Activated naive CD8-positive, alpha-beta T cell (primary cell): ENCODE measurements at regions not wholly inside any gene's neighbourhood (a gene's known extent, or its start where the extent isn't known, plus 50 kb on each side); places are given as distances from the start of the nearest gene placed in this dataset.
"Not testable (repeated sequence)": the region's sequence is repeated elsewhere in the genome, so short reads cannot be mapped to it uniquely, and the experiment has no call there.

Experiments used
- H3K27ac Mint-ChIP-seq: one replicate; pipeline ENCODE4 v1.8.0; 2021; ENCODE audit warnings: mixed read lengths
- H3K27me3 Mint-ChIP-seq: one replicate; pipeline ENCODE4 v1.8.0; 2021; ENCODE audit warnings: mixed read lengths
- H3K36me3 Mint-ChIP-seq: one replicate; pipeline ENCODE4 v1.8.0; 2021; ENCODE audit warnings: mixed read lengths
- H3K4me1 Mint-ChIP-seq: one replicate; pipeline ENCODE4 v1.8.0; 2021; ENCODE audit warnings: low read depth, mixed read lengths
- H3K4me3 Mint-ChIP-seq: one replicate; pipeline ENCODE4 v1.8.0; 2021; ENCODE audit warnings: mild to moderate bottlenecking, mixed read lengths
- H3K9me3 Mint-ChIP-seq: one replicate; pipeline ENCODE4 v1.8.0; 2021; ENCODE audit warnings: low read depth, mixed read lengths

GRCh38 chr14:37834275-37834674 is 238.8 kb downstream of the TTC6 start:
- Mint-ChIP-seq H3K9me3 (peaks cover 30% of the 10 kb centered on the region), H3K36me3 (no peaks in the 10 kb centered on the region), H3K27ac (no peak overlapping the region), H3K4me1 (no peaks in the 10 kb centered on the region), H3K27me3 (no peaks in the 10 kb centered on the region), H3K4me3 (no peak overlapping the region)

- H3K4me3 Mint-ChIP-seq, H3K27ac Mint-ChIP-seq, H3K4me1 Mint-ChIP-seq, H3K27me3 Mint-ChIP-seq, H3K36me3 Mint-ChIP-seq: not testable (repeated sequence)
- peaks cover 21% of the 10 kb centered on the region for H3K9me3 Mint-ChIP-seq
These were observed 243.3 kb downstream of the TTC6 start for GRCh38 chr14:37838778-37839177.

GRCh38 chr14:37841039-37841438 is 245.6 kb downstream of the TTC6 start:
- H3K4me1 Mint-ChIP-seq, H3K27me3 Mint-ChIP-seq, H3K36me3 Mint-ChIP-seq, H3K27ac Mint-ChIP-seq, H3K4me3 Mint-ChIP-seq: not testable (repeated sequence)
- H3K9me3 Mint-ChIP-seq = peaks cover 11% of the 10 kb centered on the region

GRCh38 chr14:37842106-37842505 is 246.7 kb downstream of the TTC6 start:
- no peak overlapping the region for H3K4me3 Mint-ChIP-seq
- H3K27ac Mint-ChIP-seq = no peak overlapping the region
- H3K4me1 Mint-ChIP-seq = no peaks in the 10 kb centered on the region
- H3K36me3 Mint-ChIP-seq = no peaks in the 10 kb centered on the region
- peaks cover 10% of the 10 kb centered on the region for H3K9me3 Mint-ChIP-seq
- H3K27me3 Mint-ChIP-seq = no peaks in the 10 kb centered on the region

GRCh38 chr14:37843954-37844607 is 248.7 kb downstream of the TTC6 start:
- peaks cover 5% of the 10 kb centered on the region for H3K9me3 Mint-ChIP-seq
- no peak overlapping the region for H3K27ac Mint-ChIP-seq
- no peak overlapping the region for H3K4me3 Mint-ChIP-seq
- no peaks in the 10 kb centered on the region for H3K27me3 Mint-ChIP-seq
- H3K4me1 Mint-ChIP-seq = no peaks in the 10 kb centered on the region
- no peaks in the 10 kb centered on the region for H3K36me3 Mint-ChIP-seq

- Mint-ChIP-seq H3K27ac (no peak overlapping the region), H3K9me3 (peaks cover 3% of the 10 kb centered on the region), H3K4me1 (no peaks in the 10 kb centered on the region), H3K4me3 (no peak overlapping the region), H3K36me3 (no peaks in the 10 kb centered on the region), H3K27me3 (no peaks in the 10 kb centered on the region)
These were observed 249.2 kb downstream of the TTC6 start for GRCh38 chr14:37844614-37845013.

- Mint-ChIP-seq H3K27me3 (no peaks in the 10 kb centered on the region), H3K9me3 (no peaks in the 10 kb centered on the region), H3K4me3 (no peak overlapping the region), H3K27ac (no peak overlapping the region), H3K36me3 (no peaks in the 10 kb centered on the region), H3K4me1 (no peaks in the 10 kb centered on the region)
These were observed 253.7 kb downstream of the TTC6 start for GRCh38 chr14:37848985-37849621.

GRCh38 chr14:37851054-37851453 is 255.6 kb downstream of the TTC6 start:
- Mint-ChIP-seq H3K36me3 (no peaks in the 10 kb centered on the region), H3K4me3 (no peak overlapping the region), H3K4me1 (no peaks in the 10 kb centered on the region), H3K27me3 (no peaks in the 10 kb centered on the region), H3K9me3 (no peaks in the 10 kb centered on the region), H3K27ac (no peak overlapping the region)

GRCh38 chr14:37855871-37856270 is 260.4 kb downstream of the TTC6 start:
- Mint-ChIP-seq H3K27ac (no peak overlapping the region), H3K27me3 (peaks cover 4% of the 10 kb centered on the region), H3K4me3 (no peak overlapping the region), H3K9me3 (no peaks in the 10 kb centered on the region), H3K4me1 (no peaks in the 10 kb centered on the region), H3K36me3 (no peaks in the 10 kb centered on the region)

- Mint-ChIP-seq H3K4me3 (no peak overlapping the region), H3K36me3 (no peaks in the 10 kb centered on the region), H3K27me3 (peaks cover 4% of the 10 kb centered on the region), H3K27ac (no peak overlapping the region), H3K4me1 (no peaks in the 10 kb centered on the region), H3K9me3 (no peaks in the 10 kb centered on the region)
These were observed 262.4 kb downstream of the TTC6 start for GRCh38 chr14:37857774-37858266.

- H3K36me3 Mint-ChIP-seq = no peaks in the 10 kb centered on the region
- H3K27me3 Mint-ChIP-seq = peaks cover 4% of the 10 kb centered on the region
- H3K4me3 Mint-ChIP-seq = no peak overlapping the region
- no peaks in the 10 kb centered on the region for H3K4me1 Mint-ChIP-seq
- H3K9me3 Mint-ChIP-seq = no peaks in the 10 kb centered on the region
- no peak overlapping the region for H3K27ac Mint-ChIP-seq
These were observed 263.3 kb downstream of the TTC6 start for GRCh38 chr14:37858733-37859132.

GRCh38 chr14:37859177-37859576 is 263.7 kb downstream of the TTC6 start:
- no peak overlapping the region for H3K27ac Mint-ChIP-seq
- H3K4me1 Mint-ChIP-seq = no peaks in the 10 kb centered on the region
- H3K4me3 Mint-ChIP-seq = no peak overlapping the region
- no peaks in the 10 kb centered on the region for H3K9me3 Mint-ChIP-seq
- H3K27me3 Mint-ChIP-seq = peaks cover 4% of the 10 kb centered on the region
- H3K36me3 Mint-ChIP-seq = no peaks in the 10 kb centered on the region

- no peak overlapping the region for H3K4me3 Mint-ChIP-seq
- peaks cover 4% of the 10 kb centered on the region for H3K27me3 Mint-ChIP-seq
- H3K36me3 Mint-ChIP-seq = no peaks in the 10 kb centered on the region
- no peaks in the 10 kb centered on the region for H3K4me1 Mint-ChIP-seq
- no peak overlapping the region for H3K27ac Mint-ChIP-seq
- no peaks in the 10 kb centered on the region for H3K9me3 Mint-ChIP-seq
These were observed 266.8 kb downstream of the TTC6 start for GRCh38 chr14:37862263-37862662.

GRCh38 chr14:37864128-37864527 is 268.7 kb downstream of the TTC6 start:
- H3K36me3 Mint-ChIP-seq = no peaks in the 10 kb centered on the region
- H3K4me1 Mint-ChIP-seq = no peaks in the 10 kb centered on the region
- no peak overlapping the region for H3K27ac Mint-ChIP-seq
- H3K9me3 Mint-ChIP-seq = no peaks in the 10 kb centered on the region
- peaks cover 4% of the 10 kb centered on the region for H3K27me3 Mint-ChIP-seq
- H3K4me3 Mint-ChIP-seq = no peak overlapping the region

- H3K9me3 Mint-ChIP-seq = no peaks in the 10 kb centered on the region
- H3K36me3 Mint-ChIP-seq = no peaks in the 10 kb centered on the region
- peaks cover 3% of the 10 kb centered on the region for H3K27me3 Mint-ChIP-seq
- no peaks in the 10 kb centered on the region for H3K4me1 Mint-ChIP-seq
- H3K4me3 Mint-ChIP-seq = no peak overlapping the region
- no peak overlapping the region for H3K27ac Mint-ChIP-seq
These were observed 269.7 kb downstream of the TTC6 start for GRCh38 chr14:37864861-37865718.
